ENCODE measurements at regions not wholly inside any gene's neighbourhood (a gene's known extent, or its start where the extent isn't known, plus 50 kb on each side); places are given as distances from the start of the nearest gene placed in this dataset.

- DNase-seq = no peak
- Mint-ChIP-seq H3K4me1 (no peaks in the 10 kb centered on the region), H3K27ac (no peak overlapping the region), H3K36me3 (no peaks in the 10 kb centered on the region), H3K27me3 (no peaks in the 10 kb centered on the region), H3K4me3 (no peak overlapping the region), H3K9me3 (no peaks in the 10 kb centered on the region)
- ATAC-seq (ENCODE audit: low read depth) = no peak
- POLR2A ChIA-PET = no interaction called here
Measured at GRCh38 chr12:28874758-28875157, 274.3 kb upstream of the FAR2 start.

GRCh38 chr12:28876196-28876798, 272.8 kb upstream of the FAR2 start:
- DNase-seq (no peak), ATAC-seq (ENCODE audit: low read depth) (no peak)
- H3K4me3 Mint-ChIP-seq = no peak overlapping the region
- no peak overlapping the region for H3K27ac Mint-ChIP-seq
- H3K4me1 Mint-ChIP-seq = no peaks in the 10 kb centered on the region
- H3K9me3 Mint-ChIP-seq = no peaks in the 10 kb centered on the region
- H3K36me3 Mint-ChIP-seq = no peaks in the 10 kb centered on the region
- POLR2A ChIA-PET = no interaction called here
- H3K27me3 Mint-ChIP-seq = no peaks in the 10 kb centered on the region

- Mint-ChIP-seq H3K27ac (no peak overlapping the region), H3K4me3 (no peak overlapping the region), H3K27me3 (no peaks in the 10 kb centered on the region), H3K9me3 (no peaks in the 10 kb centered on the region), H3K36me3 (peaks cover 1% of the 10 kb centered on the region), H3K4me1 (no peaks in the 10 kb centered on the region)
- no peak for DNase-seq
- POLR2A ChIA-PET = no interaction called here
- ATAC-seq (ENCODE audit: low read depth) = no peak
Measured at GRCh38 chr12:28877854-28878253, 271.2 kb upstream of the FAR2 start.

- no peak overlapping the region for H3K4me3 Mint-ChIP-seq
- ATAC-seq (ENCODE audit: low read depth) (no peak), DNase-seq (no peak)
- H3K36me3 Mint-ChIP-seq = peaks cover 1% of the 10 kb centered on the region
- no peaks in the 10 kb centered on the region for H3K4me1 Mint-ChIP-seq
- H3K9me3 Mint-ChIP-seq = no peaks in the 10 kb centered on the region
- H3K27ac Mint-ChIP-seq = no peak overlapping the region
- POLR2A ChIA-PET = no interaction called here
- H3K27me3 Mint-ChIP-seq = no peaks in the 10 kb centered on the region
Measured at GRCh38 chr12:28878629-28879028, 270.4 kb upstream of the FAR2 start.

- peaks cover 1% of the 10 kb centered on the region for H3K36me3 Mint-ChIP-seq
- DNase-seq (no peak), ATAC-seq (ENCODE audit: low read depth) (no peak)
- no peaks in the 10 kb centered on the region for H3K4me1 Mint-ChIP-seq
- H3K27me3 Mint-ChIP-seq = no peaks in the 10 kb centered on the region
- no peak overlapping the region for H3K27ac Mint-ChIP-seq
- H3K4me3 Mint-ChIP-seq = no peak overlapping the region
- POLR2A ChIA-PET = no interaction called here
- no peaks in the 10 kb centered on the region for H3K9me3 Mint-ChIP-seq
Measured at GRCh38 chr12:28879379-28879778, 269.7 kb upstream of the FAR2 start.

GRCh38 chr12:28882444-28882843, 266.6 kb upstream of the FAR2 start:
- Mint-ChIP-seq H3K4me3 (no peak overlapping the region), H3K4me1 (no peaks in the 10 kb centered on the region), H3K27ac (no peak overlapping the region), H3K36me3 (peaks cover 1% of the 10 kb centered on the region), H3K27me3 (no peaks in the 10 kb centered on the region), H3K9me3 (no peaks in the 10 kb centered on the region)
- no peak for ATAC-seq (ENCODE audit: low read depth)
- no peak for DNase-seq
- POLR2A ChIA-PET = no interaction called here

- Mint-ChIP-seq H3K4me1 (no peaks in the 10 kb centered on the region), H3K36me3 (peaks cover 1% of the 10 kb centered on the region), H3K4me3 (no peak overlapping the region), H3K9me3 (no peaks in the 10 kb centered on the region), H3K27me3 (no peaks in the 10 kb centered on the region), H3K27ac (no peak overlapping the region)
- POLR2A ChIA-PET = no interaction called here
- DNase-seq = no peak
- no peak for ATAC-seq (ENCODE audit: low read depth)
Measured at GRCh38 chr12:28883406-28883997, 265.6 kb upstream of the FAR2 start.

- H3K27me3 Mint-ChIP-seq = no peaks in the 10 kb centered on the region
- peaks cover 1% of the 10 kb centered on the region for H3K36me3 Mint-ChIP-seq
- H3K27ac Mint-ChIP-seq = no peak overlapping the region
- no peaks in the 10 kb centered on the region for H3K9me3 Mint-ChIP-seq
- no peaks in the 10 kb centered on the region for H3K4me1 Mint-ChIP-seq
- no peak overlapping the region for H3K4me3 Mint-ChIP-seq
- DNase-seq (no peak), ATAC-seq (ENCODE audit: low read depth) (no peak)
- POLR2A ChIA-PET = no interaction called here
Measured at GRCh38 chr12:28884904-28885679, 264.0 kb upstream of the FAR2 start.

GRCh38 chr12:28885928-28886327, 263.1 kb upstream of the FAR2 start:
- POLR2A ChIA-PET = no interaction called here
- H3K36me3 Mint-ChIP-seq = peaks cover 1% of the 10 kb centered on the region
- H3K27ac Mint-ChIP-seq = no peak overlapping the region
- H3K9me3 Mint-ChIP-seq = no peaks in the 10 kb centered on the region
- no peak overlapping the region for H3K4me3 Mint-ChIP-seq
- H3K4me1 Mint-ChIP-seq = no peaks in the 10 kb centered on the region
- ATAC-seq (ENCODE audit: low read depth) = no peak
- DNase-seq = no peak
- H3K27me3 Mint-ChIP-seq = no peaks in the 10 kb centered on the region

GRCh38 chr12:28887461-28887990, 261.6 kb upstream of the FAR2 start:
- POLR2A ChIA-PET = no interaction called here
- Mint-ChIP-seq H3K4me1 (no peaks in the 10 kb centered on the region), H3K9me3 (peaks cover 2% of the 10 kb centered on the region), H3K4me3 (no peak overlapping the region), H3K27ac (no peak overlapping the region), H3K27me3 (no peaks in the 10 kb centered on the region), H3K36me3 (no peaks in the 10 kb centered on the region)
- DNase-seq (no peak), ATAC-seq (ENCODE audit: low read depth) (no peak)

GRCh38 chr12:28890664-28891063, 258.4 kb upstream of the FAR2 start:
- no peak overlapping the region for H3K4me3 Mint-ChIP-seq
- H3K27me3 Mint-ChIP-seq = no peaks in the 10 kb centered on the region
- DNase-seq (no peak), ATAC-seq (ENCODE audit: low read depth) (no peak)
- H3K4me1 Mint-ChIP-seq = no peaks in the 10 kb centered on the region
- H3K36me3 Mint-ChIP-seq = no peaks in the 10 kb centered on the region
- peaks cover 2% of the 10 kb centered on the region for H3K9me3 Mint-ChIP-seq
- no peak overlapping the region for H3K27ac Mint-ChIP-seq
- POLR2A ChIA-PET = no interaction called here

- H3K4me3 Mint-ChIP-seq = no peak overlapping the region
- no peaks in the 10 kb centered on the region for H3K36me3 Mint-ChIP-seq
- no peaks in the 10 kb centered on the region for H3K4me1 Mint-ChIP-seq
- H3K27me3 Mint-ChIP-seq = no peaks in the 10 kb centered on the region
- ATAC-seq (ENCODE audit: low read depth) (no peak), DNase-seq (no peak)
- H3K27ac Mint-ChIP-seq = no peak overlapping the region
- POLR2A ChIA-PET = no interaction called here
- H3K9me3 Mint-ChIP-seq = peaks cover 2% of the 10 kb centered on the region
Measured at GRCh38 chr12:28891126-28891525, 258.0 kb upstream of the FAR2 start.

- Mint-ChIP-seq H3K4me3 (no peak overlapping the region), H3K36me3 (no peaks in the 10 kb centered on the region), H3K9me3 (peaks cover 2% of the 10 kb centered on the region), H3K27me3 (no peaks in the 10 kb centered on the region), H3K27ac (no peak overlapping the region), H3K4me1 (no peaks in the 10 kb centered on the region)
- DNase-seq (no peak), ATAC-seq (ENCODE audit: low read depth) (no peak)
- POLR2A ChIA-PET = no interaction called here
Measured at GRCh38 chr12:28893365-28893764, 255.7 kb upstream of the FAR2 start.

GRCh38 chr12:28893856-28894255, 255.2 kb upstream of the FAR2 start:
- no peaks in the 10 kb centered on the region for H3K4me1 Mint-ChIP-seq
- POLR2A ChIA-PET = no interaction called here
- peaks cover 2% of the 10 kb centered on the region for H3K9me3 Mint-ChIP-seq
- no peak overlapping the region for H3K4me3 Mint-ChIP-seq
- DNase-seq (no peak), ATAC-seq (ENCODE audit: low read depth) (no peak)
- H3K27me3 Mint-ChIP-seq = no peaks in the 10 kb centered on the region
- no peaks in the 10 kb centered on the region for H3K36me3 Mint-ChIP-seq
- H3K27ac Mint-ChIP-seq = no peak overlapping the region
